Subcutaneous abdominal adipose tissue (tissue), 5 donors: ENCODE measurements at regions not wholly inside any gene's neighbourhood (a gene's known extent, or its start where the extent isn't known, plus 50 kb on each side); places are given as distances from the start of the nearest gene placed in this dataset.

ENCODE experiments used
- H3K27ac ChIP-seq: one replicate; pipeline ENCODE4 v1.7.0; 2013; ENCODE audit warnings: low read depth, mild to moderate bottlenecking, inconsistent platforms, low read length, moderate library complexity
- H3K27me3 ChIP-seq, 5 donors: one replicate each; pipeline ENCODE4 v1.7.0; 2013; ENCODE audit warnings: low read length in 5 of 5, inconsistent platforms in 1 of 5; ENCODE audit not compliant: control insufficient read depth in 5 of 5, insufficient read depth in 4 of 5
- H3K36me3 ChIP-seq, 5 donors: one replicate each; pipeline ENCODE4 v1.7.0; 2013; ENCODE audit warnings: low read length in 5 of 5; ENCODE audit not compliant: control insufficient read depth in 5 of 5, insufficient read depth in 5 of 5
- H3K4me1 ChIP-seq, 5 donors: one replicate each; pipeline ENCODE4 v1.7.0; 2013; ENCODE audit warnings: low read length in 5 of 5, mild to moderate bottlenecking in 3 of 5, moderate library complexity in 1 of 5; ENCODE audit not compliant: control insufficient read depth in 5 of 5, insufficient read depth in 5 of 5
- H3K4me3 ChIP-seq, 5 donors: one replicate each; pipeline ENCODE4 v1.7.0; 2013; ENCODE audit warnings: low read length in 5 of 5, low read depth in 1 of 5
- H3K9ac ChIP-seq, 5 donors: one replicate each; pipeline ENCODE4 v1.7.0; 2013; ENCODE audit warnings: low read length in 5 of 5, mild to moderate bottlenecking in 4 of 5, moderate library complexity in 3 of 5
- H3K9me3 ChIP-seq, 5 donors: one replicate each; pipeline ENCODE4 v1.7.0; 2013; ENCODE audit warnings: low read length in 5 of 5; ENCODE audit not compliant: control insufficient read depth in 5 of 5
- donor health status: healthy.
- donor health status: healthy.
- donor health status: healthy.
- donor health status: healthy.
- donor health status: healthy.

DNA sequence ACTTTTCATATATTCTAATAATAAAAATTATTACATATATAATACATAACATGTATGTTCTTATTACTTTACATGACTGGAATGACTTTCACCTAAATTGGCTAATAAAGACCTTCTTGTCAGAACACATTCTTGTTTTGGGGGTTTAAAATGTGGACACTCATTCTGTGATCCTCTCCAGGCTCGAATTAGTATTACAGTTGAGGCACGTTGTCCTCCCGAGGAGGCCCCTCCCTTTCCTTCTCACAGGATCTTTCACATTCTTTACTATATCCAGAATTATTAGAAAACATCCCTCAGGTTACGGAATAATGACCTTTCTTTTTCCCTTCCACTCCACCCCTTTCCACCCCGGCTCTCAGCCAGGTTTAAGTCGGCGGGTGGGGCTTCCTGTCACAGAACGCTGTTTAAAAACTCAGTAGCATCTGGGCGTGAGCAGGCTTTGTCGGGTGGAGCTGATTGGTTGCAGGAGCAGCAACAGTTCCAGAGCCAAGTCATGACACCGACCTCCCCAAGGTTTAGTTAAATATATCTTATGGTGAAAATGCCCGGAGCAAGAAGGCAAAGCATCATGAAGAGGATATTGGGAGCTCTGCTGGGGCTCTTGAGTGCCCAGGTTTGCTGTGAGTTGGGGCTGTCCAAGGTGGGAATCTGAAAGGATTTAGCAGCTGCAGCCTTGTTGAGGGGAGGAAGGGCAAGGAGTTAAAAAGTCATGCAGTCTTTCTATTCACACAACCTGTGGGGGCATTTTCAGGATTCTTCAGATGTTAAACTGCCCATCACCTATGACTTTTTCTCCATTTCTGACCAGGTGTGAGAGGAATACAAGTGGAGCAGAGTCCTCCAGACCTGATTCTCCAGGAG is 396.7 kb upstream of the OR4E1 start:
- Histone ChIP-seq H3K9ac (no peak overlapping the region), H3K27me3 (peaks cover 0 to 6% (median 0%) of the 10 kb centered on the region in 5 donors), H3K9me3 (peaks cover 0 to 7% (median 2%) of the 10 kb centered on the region in 5 donors), H3K36me3 (no peaks in the 10 kb centered on the region), H3K27ac (no peak overlapping the region), H3K4me1 (peaks cover 0 to 4% (median 3%) of the 10 kb centered on the region in 5 donors), H3K4me3 (peak overlapping the region in 4 of 5 donors; percentile 6 to 40 (median 16))

DNA sequence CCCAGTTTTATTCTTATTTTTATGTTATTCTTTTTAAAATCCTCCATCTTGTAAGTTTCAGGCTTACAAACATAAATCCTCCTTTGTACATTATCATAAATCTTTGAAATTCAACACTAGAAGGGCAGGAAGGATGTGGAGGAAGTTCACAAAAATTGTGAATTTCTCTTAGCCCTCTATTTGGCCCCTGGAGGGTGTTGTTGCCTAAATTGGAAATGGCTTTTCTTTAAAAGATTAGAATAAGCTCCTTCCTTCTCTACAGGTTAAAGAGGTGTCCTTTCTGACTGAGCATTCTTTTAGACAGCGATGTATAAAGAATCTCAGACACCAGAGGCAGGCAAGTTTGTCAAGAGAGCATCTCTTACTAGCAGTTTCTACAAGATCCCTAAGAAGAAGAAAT is 391.7 kb upstream of the OR4E1 start:
- H3K9me3 ChIP-seq: no peaks in the 10 kb centered on the region
- H3K36me3 ChIP-seq: no peaks in the 10 kb centered on the region
- H3K4me1 ChIP-seq: peaks cover 0 to 3% (median 2%) of the 10 kb centered on the region in 5 donors
- no peak overlapping the region for H3K9ac ChIP-seq
- peaks cover 0 to 2% (median 0%) of the 10 kb centered on the region in 5 donors for H3K27me3 ChIP-seq
- no peak overlapping the region for H3K4me3 ChIP-seq
- no peak overlapping the region for H3K27ac ChIP-seq

DNA sequence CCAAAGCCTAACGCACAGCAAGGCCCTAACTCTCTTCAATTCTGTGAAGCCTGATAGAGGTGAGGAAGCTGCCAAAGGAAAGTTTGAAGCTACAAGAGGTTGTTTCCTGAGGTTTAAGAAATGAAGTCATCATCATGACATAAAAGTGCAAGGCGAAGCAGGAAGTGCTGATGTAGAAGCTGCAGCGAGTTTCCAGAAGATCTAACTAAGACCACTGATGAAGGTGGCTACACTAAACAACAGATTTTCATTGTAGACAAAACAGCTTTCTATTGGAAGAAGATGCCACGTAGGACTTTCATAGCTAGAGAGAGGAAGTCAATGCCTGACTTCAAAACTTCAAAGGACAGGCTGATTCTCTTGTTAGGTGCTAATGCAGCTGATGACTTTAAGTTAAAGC is 385.6 kb upstream of the OR4E1 start:
- Histone ChIP-seq H3K4me3 (no peak overlapping the region), H3K9me3 (peaks cover 0 to 3% (median 0%) of the 10 kb centered on the region in 5 donors), H3K36me3 (no peaks in the 10 kb centered on the region), H3K9ac (no peak overlapping the region), H3K4me1 (no peaks in the 10 kb centered on the region), H3K27me3 (no peaks in the 10 kb centered on the region), H3K27ac (no peak overlapping the region)

DNA sequence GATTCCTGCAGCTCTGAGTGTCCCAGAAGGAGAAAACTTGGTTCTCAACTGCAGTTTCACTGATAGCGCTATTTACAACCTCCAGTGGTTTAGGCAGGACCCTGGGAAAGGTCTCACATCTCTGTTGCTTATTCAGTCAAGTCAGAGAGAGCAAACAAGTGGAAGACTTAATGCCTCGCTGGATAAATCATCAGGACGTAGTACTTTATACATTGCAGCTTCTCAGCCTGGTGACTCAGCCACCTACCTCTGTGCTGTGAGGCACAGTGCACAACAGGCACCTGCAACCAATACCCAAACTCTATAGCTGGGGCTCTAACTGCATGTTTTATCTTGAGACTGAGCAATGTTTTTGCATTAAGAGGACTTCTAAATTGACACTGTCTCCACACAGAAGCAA is 379.2 kb upstream of the OR4E1 start:
- Histone ChIP-seq H3K27ac (no peak overlapping the region), H3K36me3 (no peaks in the 10 kb centered on the region), H3K27me3 (no peaks in the 10 kb centered on the region), H3K9me3 (peaks cover 0 to 2% (median 0%) of the 10 kb centered on the region in 5 donors), H3K4me3 (no peak overlapping the region), H3K4me1 (no peaks in the 10 kb centered on the region), H3K9ac (no peak overlapping the region)

DNA sequence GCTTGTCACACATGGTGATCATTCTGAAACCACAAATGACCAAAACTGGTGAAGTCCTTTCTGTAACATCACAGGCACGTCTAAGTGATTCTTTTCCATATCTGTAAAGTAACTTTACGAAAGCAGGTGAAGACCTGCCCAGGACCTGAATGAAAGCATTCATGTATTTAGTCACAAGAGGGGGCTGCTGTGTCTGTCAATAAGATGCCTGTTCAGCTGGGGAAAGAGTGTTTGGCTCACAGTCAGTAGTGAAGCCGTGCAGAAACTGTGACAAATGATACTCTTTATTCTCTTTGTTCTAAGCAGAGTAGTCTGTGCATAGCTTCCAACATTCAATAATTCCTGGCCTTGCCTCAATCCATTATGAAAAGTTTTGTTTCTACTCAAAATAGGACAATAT is 373.5 kb upstream of the OR4E1 start:
- no peak overlapping the region for H3K27ac ChIP-seq
- no peak overlapping the region for H3K4me3 ChIP-seq
- no peaks in the 10 kb centered on the region for H3K27me3 ChIP-seq
- no peaks in the 10 kb centered on the region for H3K9me3 ChIP-seq
- H3K4me1 ChIP-seq: no peaks in the 10 kb centered on the region
- H3K36me3 ChIP-seq: no peaks in the 10 kb centered on the region
- H3K9ac ChIP-seq: no peak overlapping the region

DNA sequence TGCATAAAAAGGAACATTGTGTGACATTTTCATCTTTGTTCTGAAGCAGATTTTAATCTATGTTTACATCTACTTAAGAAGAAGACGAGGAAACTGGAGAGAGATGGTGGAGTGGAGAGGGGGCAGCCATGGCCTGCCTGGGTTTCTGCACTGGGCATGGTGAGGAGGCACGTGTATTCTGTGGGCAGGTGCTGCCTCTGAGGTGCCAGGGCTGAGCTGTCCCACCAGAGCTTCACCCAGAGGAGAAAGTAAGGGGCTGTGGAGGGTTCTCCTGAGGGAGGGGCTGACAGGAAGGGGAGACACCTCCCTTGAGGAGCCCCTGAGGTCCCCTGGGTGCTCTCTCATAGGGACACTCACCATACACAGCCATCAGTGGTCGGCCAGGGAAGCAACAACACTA is 372.4 kb upstream of the OR4E1 start:
- no peaks in the 10 kb centered on the region for H3K4me1 ChIP-seq
- no peak overlapping the region for H3K9ac ChIP-seq
- no peaks in the 10 kb centered on the region for H3K36me3 ChIP-seq
- no peaks in the 10 kb centered on the region for H3K9me3 ChIP-seq
- H3K27ac ChIP-seq: no peak overlapping the region
- no peak overlapping the region for H3K4me3 ChIP-seq
- H3K27me3 ChIP-seq: no peaks in the 10 kb centered on the region

DNA sequence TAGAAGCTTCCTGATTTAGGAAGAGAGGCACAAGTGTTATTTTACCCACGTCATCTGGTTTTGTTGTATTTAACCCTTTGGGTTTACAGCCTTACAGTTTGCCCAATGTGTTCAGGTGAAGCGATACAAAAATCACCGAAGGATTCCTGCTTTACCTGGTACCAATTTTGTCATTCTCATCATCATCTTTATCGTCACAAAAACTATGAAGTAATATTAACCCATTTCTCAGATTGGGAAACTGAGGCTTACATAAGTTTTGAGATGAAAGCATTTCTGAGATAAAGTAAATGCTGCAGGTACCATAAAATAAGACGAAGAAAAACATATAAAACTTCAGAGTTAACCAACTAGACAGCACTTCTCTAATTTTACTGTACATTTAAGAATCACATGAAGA is 370.6 kb upstream of the OR4E1 start:
- no peaks in the 10 kb centered on the region for H3K9me3 ChIP-seq
- no peak overlapping the region for H3K4me3 ChIP-seq
- H3K27ac ChIP-seq: no peak overlapping the region
- no peak overlapping the region for H3K9ac ChIP-seq
- H3K27me3 ChIP-seq: no peaks in the 10 kb centered on the region
- no peaks in the 10 kb centered on the region for H3K36me3 ChIP-seq
- no peaks in the 10 kb centered on the region for H3K4me1 ChIP-seq

DNA sequence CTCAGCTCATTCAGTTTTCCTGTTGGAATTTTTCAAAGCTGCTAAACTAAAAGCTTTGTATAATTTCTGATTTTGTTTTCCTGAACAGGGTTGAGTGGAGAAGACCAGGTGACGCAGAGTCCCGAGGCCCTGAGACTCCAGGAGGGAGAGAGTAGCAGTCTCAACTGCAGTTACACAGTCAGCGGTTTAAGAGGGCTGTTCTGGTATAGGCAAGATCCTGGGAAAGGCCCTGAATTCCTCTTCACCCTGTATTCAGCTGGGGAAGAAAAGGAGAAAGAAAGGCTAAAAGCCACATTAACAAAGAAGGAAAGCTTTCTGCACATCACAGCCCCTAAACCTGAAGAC is 367.1 kb upstream of the OR4E1 start:
- Histone ChIP-seq H3K27me3 (no peaks in the 10 kb centered on the region), H3K9ac (no peak overlapping the region), H3K27ac (no peak overlapping the region), H3K4me1 (no peaks in the 10 kb centered on the region), H3K9me3 (no peaks in the 10 kb centered on the region), H3K36me3 (no peaks in the 10 kb centered on the region), H3K4me3 (no peak overlapping the region)

DNA sequence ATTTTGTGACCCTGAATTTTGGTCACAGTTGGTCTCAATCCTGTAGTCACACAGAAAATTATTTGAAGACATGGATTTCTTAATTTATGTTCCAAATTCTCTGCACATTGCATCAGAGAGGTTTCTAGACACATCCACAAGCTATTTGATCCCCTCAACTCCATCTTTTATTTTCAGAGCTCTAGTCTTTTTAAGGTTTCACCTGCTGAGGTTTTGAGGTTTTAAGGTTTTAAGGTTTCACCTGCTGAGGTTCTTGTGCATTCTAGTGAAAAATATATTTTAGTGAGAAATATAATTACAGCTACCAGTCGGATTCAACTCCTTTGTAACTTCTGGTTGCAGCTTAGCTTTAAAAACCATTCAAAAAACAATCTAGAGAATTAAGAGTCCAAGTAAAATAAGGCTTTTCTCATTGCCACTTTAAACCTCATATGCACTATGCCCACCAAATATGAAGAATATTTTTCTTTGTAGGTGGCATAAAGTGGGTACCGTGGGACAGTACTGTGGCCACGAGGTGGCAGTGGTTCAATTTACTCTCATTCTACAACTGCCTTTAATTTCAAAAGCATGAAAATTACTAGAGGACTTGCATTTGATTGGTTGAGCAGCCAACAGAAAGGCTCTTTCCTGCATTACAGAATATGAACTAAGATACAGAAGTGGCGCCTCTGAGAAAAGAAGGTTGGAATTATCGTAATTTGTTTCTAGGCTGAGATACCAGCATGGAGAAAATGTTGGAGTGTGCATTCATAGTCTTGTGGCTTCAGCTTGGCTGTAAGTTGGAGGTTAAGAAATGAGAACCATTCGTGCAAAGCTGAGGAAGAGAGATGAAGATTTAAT is 366.5 kb upstream of the OR4E1 start:
- Histone ChIP-seq H3K9me3 (no peaks in the 10 kb centered on the region), H3K9ac (no peak overlapping the region), H3K4me1 (no peaks in the 10 kb centered on the region), H3K4me3 (no peak overlapping the region), H3K27me3 (no peaks in the 10 kb centered on the region), H3K27ac (no peak overlapping the region), H3K36me3 (no peaks in the 10 kb centered on the region)

DNA sequence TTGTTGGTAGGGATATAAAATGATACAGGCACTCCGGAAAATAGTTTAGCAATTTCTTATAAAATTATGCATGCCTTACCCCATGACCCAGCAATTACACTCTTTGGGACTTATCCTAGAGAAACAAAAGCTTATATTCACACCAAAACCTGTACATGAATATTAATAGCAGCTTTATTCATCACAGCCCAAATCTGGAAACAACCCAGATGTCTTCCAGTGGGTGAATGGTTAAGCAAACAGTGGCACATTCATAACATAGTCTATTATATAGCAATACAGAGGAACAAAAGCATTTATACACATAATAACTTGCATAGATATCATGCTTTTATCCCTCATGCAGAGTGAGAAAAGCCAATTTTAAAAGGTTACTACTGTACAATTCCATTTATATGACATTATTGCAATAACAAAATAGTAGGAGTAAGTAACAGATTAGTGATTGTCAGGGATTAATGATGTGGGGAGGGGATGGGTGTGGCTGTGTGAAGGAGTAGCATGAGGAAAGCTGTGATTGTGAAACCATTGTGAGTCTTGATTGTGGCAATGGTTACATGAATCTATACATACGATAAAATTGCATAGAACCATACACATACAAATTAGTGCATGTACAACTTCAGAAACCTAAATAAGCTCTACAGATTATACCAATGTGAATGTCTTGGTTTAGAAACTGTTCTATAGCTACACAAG is 363.1 kb upstream of the OR4E1 start:
- Histone ChIP-seq H3K4me1 (no peaks in the 10 kb centered on the region), H3K4me3 (no peak overlapping the region), H3K9me3 (no peaks in the 10 kb centered on the region), H3K36me3 (no peaks in the 10 kb centered on the region), H3K9ac (no peak overlapping the region), H3K27ac (no peak overlapping the region), H3K27me3 (no peaks in the 10 kb centered on the region)
